Hepatocyte (in vitro differentiated cells): ENCODE measurements at regions not wholly inside any gene's neighbourhood (a gene's known extent, or its start where the extent isn't known, plus 50 kb on each side); places are given as distances from the start of the nearest gene placed in this dataset.

Experiments
- DNase-seq: peaks from one replicate; pipeline ENCODE4 v3.0.0-alpha.2; 2016; ENCODE audit warnings: low spot score
- H2AFZ ChIP-seq: fragments of 200-600 bp; sonication (generic); 2 replicates; pipeline ENCODE4 v1.6.0; 2016; ENCODE audit warnings: antibody characterized with exemption, mild to moderate bottlenecking
- H3K27ac ChIP-seq: fragments of 200-600 bp; sonication (generic); 2 replicates; pipeline ENCODE4 v1.5.1; 2016; ENCODE audit warnings: mild to moderate bottlenecking
- H3K27me3 ChIP-seq: fragments of 200-600 bp; sonication (generic); 2 replicates; pipeline ENCODE4 v1.6.1; 2016
- H3K36me3 ChIP-seq: fragments of 200-600 bp; sonication (generic); replicated peaks from 2 replicates; pipeline ENCODE4 v1.5.1; 2016; ENCODE audit warnings: low read depth; ENCODE audit not compliant: insufficient read depth
- H3K4me1 ChIP-seq: fragments of 200-600 bp; sonication (generic); 2 replicates; pipeline ENCODE4 v1.5.1; 2016; ENCODE audit warnings: mild to moderate bottlenecking, moderate library complexity; ENCODE audit not compliant: insufficient read depth
- H3K4me2 ChIP-seq: fragments of 200-600 bp; sonication (generic); 2 replicates; pipeline ENCODE4 v1.6.0; 2016
- H3K4me3 ChIP-seq: fragments of 200-600 bp; sonication (generic); 2 replicates; pipeline ENCODE4 v1.5.1; 2016; ENCODE audit warnings: mild to moderate bottlenecking
- H3K79me2 ChIP-seq: fragments of 200-600 bp; sonication (generic); 2 replicates; pipeline ENCODE4 v1.6.0; 2017; ENCODE audit warnings: mild to moderate bottlenecking
- H3K9me2 ChIP-seq: fragments of 200-600 bp; sonication (generic); replicated peaks from 2 replicates; pipeline ENCODE4 v1.6.0; 2017; ENCODE audit warnings: mild to moderate bottlenecking; ENCODE audit not compliant: insufficient read depth
- H3K9me3 ChIP-seq: fragments of 200-600 bp; sonication (generic); 2 replicates; pipeline ENCODE4 v1.5.1; 2016; ENCODE audit warnings: low read depth, mild to moderate bottlenecking
- H4K20me1 ChIP-seq: fragments of 200-600 bp; sonication (generic); 2 replicates; pipeline ENCODE4 v1.6.0; 2016; ENCODE audit warnings: mild to moderate bottlenecking; ENCODE audit not compliant: insufficient read depth, poor library complexity, severe bottlenecking
- EZH2 ChIP-seq: fragments of 200-600 bp; sonication (generic); IDR thresholded peaks from 2 replicates; pipeline ENCODE4 v1.6.1; 2016; ENCODE audit warnings: antibody characterized with exemption, mild to moderate bottlenecking, borderline replicate concordance
- EZH2phosphoT487 ChIP-seq: fragments of 200-600 bp; sonication (generic); IDR thresholded peaks from one replicate; pipeline ENCODE4 v1.6.1; 2018; ENCODE audit warnings: antibody characterized with exemption, mild to moderate bottlenecking, low read depth, moderate library complexity; ENCODE audit not compliant: unreplicated experiment, severe bottlenecking
- WGBS: methylation state at CpG from one replicate; pipeline ENCODE4 v1.1.6; 2016; ENCODE audit warnings: low lambda C conversion rate; ENCODE audit errors: missing lambda C conversion rate; 5-methylcytosine and 5-hydroxymethylcytosine counted together
- TF ChIP-seq, protein P1 (sequence below): fragments of 200-600 bp; sonication (generic); IDR thresholded peaks from 2 replicates; pipeline ENCODE4 v1.5.1; 2016; ENCODE audit warnings: antibody characterized with exemption, mild to moderate bottlenecking; ENCODE audit not compliant: poor library complexity

DNA sequence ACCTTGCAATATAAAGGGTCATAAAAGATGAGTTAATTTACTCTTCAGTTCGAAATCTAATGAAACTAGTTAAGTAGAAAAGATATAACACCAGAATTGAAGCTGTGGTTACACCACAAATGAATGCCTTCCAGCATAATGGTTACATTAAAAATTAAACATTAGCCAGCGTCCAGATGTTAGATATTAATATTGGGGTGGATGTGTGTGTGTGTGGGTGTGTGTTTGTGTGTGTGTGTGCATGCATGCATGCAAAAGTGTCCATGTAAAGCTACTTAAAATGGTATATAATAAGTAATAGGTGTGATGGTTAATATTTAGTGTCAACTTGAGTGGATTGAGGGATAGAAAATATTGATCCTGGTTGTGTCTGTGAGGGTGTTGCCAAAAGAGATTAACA is 170.4 kb upstream of the FN1 start:
- Histone ChIP-seq H3K79me2 (no peaks in the 10 kb centered on the region), H4K20me1 (no peaks in the 10 kb centered on the region), H3K9me3 (no peaks in the 10 kb centered on the region), H2AFZ (no peak overlapping the region), H3K27ac (no peak overlapping the region), H3K4me2 (no peak overlapping the region), H3K4me3 (no peak overlapping the region), H3K4me1 (no peaks in the 10 kb centered on the region), H3K27me3 (no peaks in the 10 kb centered on the region), H3K36me3 (no peaks in the 10 kb centered on the region), H3K9me2 (no peaks in the 10 kb centered on the region)
- TF ChIP-seq, protein P1, sequence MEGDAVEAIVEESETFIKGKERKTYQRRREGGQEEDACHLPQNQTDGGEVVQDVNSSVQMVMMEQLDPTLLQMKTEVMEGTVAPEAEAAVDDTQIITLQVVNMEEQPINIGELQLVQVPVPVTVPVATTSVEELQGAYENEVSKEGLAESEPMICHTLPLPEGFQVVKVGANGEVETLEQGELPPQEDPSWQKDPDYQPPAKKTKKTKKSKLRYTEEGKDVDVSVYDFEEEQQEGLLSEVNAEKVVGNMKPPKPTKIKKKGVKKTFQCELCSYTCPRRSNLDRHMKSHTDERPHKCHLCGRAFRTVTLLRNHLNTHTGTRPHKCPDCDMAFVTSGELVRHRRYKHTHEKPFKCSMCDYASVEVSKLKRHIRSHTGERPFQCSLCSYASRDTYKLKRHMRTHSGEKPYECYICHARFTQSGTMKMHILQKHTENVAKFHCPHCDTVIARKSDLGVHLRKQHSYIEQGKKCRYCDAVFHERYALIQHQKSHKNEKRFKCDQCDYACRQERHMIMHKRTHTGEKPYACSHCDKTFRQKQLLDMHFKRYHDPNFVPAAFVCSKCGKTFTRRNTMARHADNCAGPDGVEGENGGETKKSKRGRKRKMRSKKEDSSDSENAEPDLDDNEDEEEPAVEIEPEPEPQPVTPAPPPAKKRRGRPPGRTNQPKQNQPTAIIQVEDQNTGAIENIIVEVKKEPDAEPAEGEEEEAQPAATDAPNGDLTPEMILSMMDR: no peak
- no peak for TF ChIP-seq EZH2phosphoT487
- TF ChIP-seq EZH2: no peak
- WGBS: 58% methylated on average over 2 of the region's 2 CpGs
- DNase-seq: no peak

GRCh38 chr2:215605214-215605613 is 169.3 kb upstream of the FN1 start:
- TF ChIP-seq, protein P1: no peak
- H3K9me2 ChIP-seq: no peaks in the 10 kb centered on the region
- no peak overlapping the region for H2AFZ ChIP-seq
- no peaks in the 10 kb centered on the region for H3K9me3 ChIP-seq
- no peak overlapping the region for H3K4me3 ChIP-seq
- H4K20me1 ChIP-seq: no peaks in the 10 kb centered on the region
- no peaks in the 10 kb centered on the region for H3K36me3 ChIP-seq
- H3K79me2 ChIP-seq: no peaks in the 10 kb centered on the region
- no peaks in the 10 kb centered on the region for H3K4me1 ChIP-seq
- H3K27me3 ChIP-seq: no peaks in the 10 kb centered on the region
- no peak for DNase-seq
- no peak overlapping the region for H3K4me2 ChIP-seq
- no peak overlapping the region for H3K27ac ChIP-seq

GRCh38 chr2:215604606-215605005 is 168.7 kb upstream of the FN1 start:
- H3K4me2 ChIP-seq: no peak overlapping the region
- no peak for TF ChIP-seq EZH2
- TF ChIP-seq EZH2phosphoT487: no peak
- TF ChIP-seq, protein P1: no peak
- H3K9me2 ChIP-seq: no peaks in the 10 kb centered on the region
- no peak for DNase-seq
- H3K79me2 ChIP-seq: no peaks in the 10 kb centered on the region
- no peak overlapping the region for H2AFZ ChIP-seq
- H3K9me3 ChIP-seq: no peaks in the 10 kb centered on the region
- H3K4me1 ChIP-seq: no peaks in the 10 kb centered on the region
- H3K36me3 ChIP-seq: no peaks in the 10 kb centered on the region
- H3K27me3 ChIP-seq: no peaks in the 10 kb centered on the region
- WGBS: 100% methylated on average over 2 of the region's 2 CpGs
- no peak overlapping the region for H3K4me3 ChIP-seq
- no peak overlapping the region for H3K27ac ChIP-seq
- no peaks in the 10 kb centered on the region for H4K20me1 ChIP-seq

GRCh38 chr2:215603440-215603839 is 167.6 kb upstream of the FN1 start:
- H3K4me2 ChIP-seq: no peak overlapping the region
- 92% methylated on average over 7 of the region's 7 CpGs for whole genome bisulfite sequencing
- no peaks in the 10 kb centered on the region for H3K79me2 ChIP-seq
- TF ChIP-seq EZH2 (no peak), EZH2phosphoT487 (no peak)
- TF ChIP-seq, protein P1: no peak
- H3K4me3 ChIP-seq: no peak overlapping the region
- H3K9me3 ChIP-seq: no peaks in the 10 kb centered on the region
- no peaks in the 10 kb centered on the region for H4K20me1 ChIP-seq
- H3K4me1 ChIP-seq: no peaks in the 10 kb centered on the region
- no peak overlapping the region for H3K27ac ChIP-seq
- no peaks in the 10 kb centered on the region for H3K36me3 ChIP-seq
- no peak overlapping the region for H2AFZ ChIP-seq
- no peaks in the 10 kb centered on the region for H3K27me3 ChIP-seq
- DNase-seq: no peak
- no peaks in the 10 kb centered on the region for H3K9me2 ChIP-seq
